Fibroblast of lung (primary cell): ENCODE measurements at regions not wholly inside any gene's neighbourhood (a gene's known extent, or its start where the extent isn't known, plus 50 kb on each side); places are given as distances from the start of the nearest gene placed in this dataset.
A peak's percentile ranks its signal among the peaks of the same experiment; 100 is the strongest.

Experiments
- DNase-seq, 2 donors: peaks; one replicate each; pipeline versions ENCODE4 v3.0.0 to v3.0.0-alpha.2; 2010; ENCODE audit warnings: low read depth in 2 of 2
- H2AFZ ChIP-seq: 2 replicates; pipeline ENCODE4 v1.5.1; 2012; ENCODE audit warnings: low read length, control low read depth, inconsistent platforms
- H3K27ac ChIP-seq: 2 replicates; pipeline ENCODE4 v1.5.1; 2011; ENCODE audit warnings: low read length, control low read depth; ENCODE audit not compliant: insufficient read depth
- H3K27me3 ChIP-seq: 2 replicates; pipeline ENCODE4 v1.5.1; 2011; ENCODE audit warnings: mild to moderate bottlenecking, low read length; ENCODE audit not compliant: control insufficient read depth, insufficient read depth
- H3K36me3 ChIP-seq: 2 replicates; pipeline ENCODE4 v1.5.1; 2011; ENCODE audit warnings: low read length; ENCODE audit not compliant: control insufficient read depth, insufficient read depth
- H3K4me1 ChIP-seq: 2 replicates; pipeline ENCODE4 v1.5.1; 2011; ENCODE audit warnings: low read length; ENCODE audit not compliant: control insufficient read depth, insufficient read depth; ENCODE audit errors: extremely low read depth
- H3K4me2 ChIP-seq: 2 replicates; pipeline ENCODE4 v1.5.1; 2011; ENCODE audit warnings: low read length, control low read depth; ENCODE audit not compliant: insufficient read depth; ENCODE audit errors: extremely low read depth
- H3K4me3 ChIP-seq, 4 experiments: fragments of 200-600 bp in 1 of 4; sonication (generic) in 1 of 4; replicated peaks in 1 of 4; 2 replicates each; pipeline ENCODE4 v1.5.1; 2011 to 2016; ENCODE audit warnings: low read length in 4 of 4, low read depth in 3 of 4, mild to moderate bottlenecking in 3 of 4, control low read depth in 2 of 4, inconsistent platforms in 1 of 4, mixed read lengths in 1 of 4; ENCODE audit not compliant: insufficient read depth in 1 of 4; ENCODE audit errors: control extremely low read depth in 1 of 4
- H3K79me2 ChIP-seq: 2 replicates; pipeline ENCODE4 v1.5.1; 2012; ENCODE audit warnings: mild to moderate bottlenecking, low read length, inconsistent platforms; ENCODE audit not compliant: control insufficient read depth, insufficient read depth
- H3K9ac ChIP-seq: 2 replicates; pipeline ENCODE4 v1.5.1; 2011; ENCODE audit warnings: mild to moderate bottlenecking, low read length, control low read depth; ENCODE audit not compliant: insufficient read depth
- H3K9me3 ChIP-seq: 2 replicates; pipeline ENCODE4 v1.5.1; 2012; ENCODE audit warnings: low read depth, low read length; ENCODE audit not compliant: control insufficient read depth, insufficient read depth
- H4K20me1 ChIP-seq: 2 replicates; pipeline ENCODE4 v1.5.1; 2011; ENCODE audit warnings: low read length; ENCODE audit not compliant: control insufficient read depth, insufficient read depth; ENCODE audit errors: extremely low read depth
- EZH2 ChIP-seq: IDR thresholded peaks from 2 replicates; pipeline ENCODE4 v1.5.1; 2012; ENCODE audit warnings: low read length, control low read depth, mild to moderate bottlenecking; ENCODE audit errors: missing control alignments
- TF ChIP-seq, protein P1 (sequence below), 2 donors: IDR thresholded peaks in 1 of 2; conservative IDR thresholded peaks in 1 of 2; 1 replicate in 1 of 2; 2 replicates in 1 of 2; pipeline ENCODE4 v1.5.1; 2011 to 2012; ENCODE audit warnings: low read length in 2 of 2, control low read depth in 1 of 2, inconsistent platforms in 1 of 2, low read depth in 1 of 2, mild to moderate bottlenecking in 1 of 2

DNA sequence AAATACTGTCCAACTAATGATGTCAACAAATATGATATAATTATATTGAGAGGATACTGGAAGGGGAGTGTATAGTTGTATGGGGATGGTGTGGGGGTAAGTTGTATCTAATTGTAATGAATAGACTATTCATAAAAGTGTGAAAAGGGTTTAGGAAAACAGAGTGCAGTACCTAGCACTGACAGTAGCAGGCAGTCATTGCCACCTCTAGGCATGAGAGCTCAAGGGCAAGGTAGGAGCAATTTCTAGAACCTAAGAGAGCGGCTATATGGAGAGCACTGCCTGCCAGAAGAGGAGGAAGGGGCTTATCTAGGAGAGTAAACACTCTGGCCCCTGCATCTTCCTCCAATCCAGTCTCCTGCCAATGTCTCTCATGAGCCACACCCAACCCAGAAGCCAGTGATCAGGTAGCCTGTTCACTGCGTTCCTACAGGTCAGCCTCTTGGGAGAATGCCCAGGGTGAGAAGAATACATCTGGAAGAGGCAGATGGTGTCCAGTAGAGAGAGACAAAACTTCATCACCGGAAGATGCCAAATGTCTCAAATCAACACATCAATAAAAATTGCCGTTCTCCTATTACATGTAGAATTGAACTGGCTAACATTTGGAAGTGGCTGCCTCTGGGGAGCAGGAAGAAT lies 200.0 kb downstream of the LY86 start:
- Histone ChIP-seq H2AFZ (no peak overlapping the region), H4K20me1 (no peaks in the 10 kb centered on the region), H3K4me1 (no peaks in the 10 kb centered on the region), H3K9me3 (no peaks in the 10 kb centered on the region), H3K79me2 (no peaks in the 10 kb centered on the region), H3K36me3 (no peaks in the 10 kb centered on the region), H3K27me3 (no peaks in the 10 kb centered on the region), H3K9ac (no peak overlapping the region), H3K27ac (no peak overlapping the region), H3K4me3 (no peak overlapping the region), H3K4me2 (no peak overlapping the region)
- no peak for DNase-seq
- TF ChIP-seq, protein P1, sequence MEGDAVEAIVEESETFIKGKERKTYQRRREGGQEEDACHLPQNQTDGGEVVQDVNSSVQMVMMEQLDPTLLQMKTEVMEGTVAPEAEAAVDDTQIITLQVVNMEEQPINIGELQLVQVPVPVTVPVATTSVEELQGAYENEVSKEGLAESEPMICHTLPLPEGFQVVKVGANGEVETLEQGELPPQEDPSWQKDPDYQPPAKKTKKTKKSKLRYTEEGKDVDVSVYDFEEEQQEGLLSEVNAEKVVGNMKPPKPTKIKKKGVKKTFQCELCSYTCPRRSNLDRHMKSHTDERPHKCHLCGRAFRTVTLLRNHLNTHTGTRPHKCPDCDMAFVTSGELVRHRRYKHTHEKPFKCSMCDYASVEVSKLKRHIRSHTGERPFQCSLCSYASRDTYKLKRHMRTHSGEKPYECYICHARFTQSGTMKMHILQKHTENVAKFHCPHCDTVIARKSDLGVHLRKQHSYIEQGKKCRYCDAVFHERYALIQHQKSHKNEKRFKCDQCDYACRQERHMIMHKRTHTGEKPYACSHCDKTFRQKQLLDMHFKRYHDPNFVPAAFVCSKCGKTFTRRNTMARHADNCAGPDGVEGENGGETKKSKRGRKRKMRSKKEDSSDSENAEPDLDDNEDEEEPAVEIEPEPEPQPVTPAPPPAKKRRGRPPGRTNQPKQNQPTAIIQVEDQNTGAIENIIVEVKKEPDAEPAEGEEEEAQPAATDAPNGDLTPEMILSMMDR (conservative IDR thresholded peaks at IDR 0.05 in 1 of 2, IDR thresholded peaks at IDR 0.05 in 1 of 2; ENCODE audit: low read depth in 1 of 2, low read length in 2 of 2) = peak; percentile 40 to 67
- no peak for TF ChIP-seq EZH2

DNA sequence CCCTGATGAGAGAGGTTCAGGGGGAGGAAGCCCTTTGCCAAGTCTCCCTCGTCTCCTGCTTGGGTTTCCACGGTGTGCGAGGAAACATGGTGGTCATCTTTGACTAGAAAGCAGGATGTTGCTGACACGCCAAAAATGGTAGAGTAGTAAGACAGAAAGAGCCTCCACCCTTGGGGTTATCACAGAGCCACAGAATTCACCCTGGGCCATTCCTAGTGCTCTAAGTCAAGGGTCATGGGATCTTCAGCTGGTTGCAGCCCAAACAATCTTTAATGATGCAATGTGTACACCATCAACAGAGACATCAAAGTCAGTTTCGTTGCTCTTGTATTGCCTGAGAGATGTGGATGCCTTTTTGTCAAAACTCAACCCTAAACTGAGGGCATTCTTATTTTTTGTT lies 201.9 kb downstream of the LY86 start:
- Histone ChIP-seq H3K4me1 (no peaks in the 10 kb centered on the region), H3K9ac (no peak overlapping the region), H3K4me3 (no peak overlapping the region), H3K9me3 (no peaks in the 10 kb centered on the region), H4K20me1 (no peaks in the 10 kb centered on the region), H2AFZ (no peak overlapping the region), H3K79me2 (no peaks in the 10 kb centered on the region), H3K27ac (no peak overlapping the region), H3K4me2 (no peak overlapping the region), H3K27me3 (no peaks in the 10 kb centered on the region), H3K36me3 (no peaks in the 10 kb centered on the region)
- DNase-seq = no peak
- no peak for TF ChIP-seq EZH2
- TF ChIP-seq, protein P1 (conservative IDR thresholded peaks at IDR 0.05 in 1 of 2, IDR thresholded peaks at IDR 0.05 in 1 of 2; ENCODE audit: low read depth in 1 of 2, low read length in 2 of 2) = no peak

DNA sequence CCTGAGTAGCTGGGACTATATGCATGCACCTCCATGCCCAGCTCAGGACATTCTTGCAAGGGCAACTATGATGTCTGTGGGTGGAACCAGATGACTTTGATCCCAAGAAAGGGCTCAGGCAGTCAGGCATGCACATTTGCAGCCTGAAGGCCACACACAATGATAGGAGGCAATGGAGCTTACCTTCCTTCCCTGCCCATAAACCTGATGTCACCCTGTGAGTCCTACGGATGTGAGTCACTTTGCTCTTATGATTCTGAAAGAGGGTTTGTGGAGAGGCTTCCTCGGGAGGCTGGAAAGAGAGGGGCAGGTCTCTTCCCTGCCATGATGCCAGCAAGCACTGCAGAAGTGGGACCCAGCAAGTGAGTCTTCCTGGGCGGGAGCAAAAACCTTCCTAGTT lies 202.4 kb downstream of the LY86 start:
- TF ChIP-seq, protein P1 (conservative IDR thresholded peaks at IDR 0.05 in 1 of 2, IDR thresholded peaks at IDR 0.05 in 1 of 2; ENCODE audit: low read depth in 1 of 2, low read length in 2 of 2) = no peak
- TF ChIP-seq EZH2 = no peak
- Histone ChIP-seq H3K4me2 (no peak overlapping the region), H2AFZ (no peak overlapping the region), H3K27me3 (no peaks in the 10 kb centered on the region), H3K79me2 (no peaks in the 10 kb centered on the region), H3K36me3 (no peaks in the 10 kb centered on the region), H3K4me3 (no peak overlapping the region), H3K9me3 (no peaks in the 10 kb centered on the region), H4K20me1 (no peaks in the 10 kb centered on the region), H3K9ac (no peak overlapping the region), H3K27ac (no peak overlapping the region), H3K4me1 (no peaks in the 10 kb centered on the region)
- DNase-seq = peak in 1 of 2 donors; percentile 35
